NCI-H69 (cell line): ENCODE measurements at regions not wholly inside any gene's neighbourhood (a gene's known extent, or its start where the extent isn't known, plus 50 kb on each side); places are given as distances from the start of the nearest gene placed in this dataset.
"Not testable (repeated sequence)": the region's sequence is repeated elsewhere in the genome, so short reads cannot be mapped to it uniquely, and the experiment has no call there.

ENCODE experiments used
- DNase-seq: peaks from one replicate; lab custom pipeline; 2025; lab: John Stamatoyannopoulos, UW

- no peak for DNase-seq
Measured at GRCh38 chr6:74953708-74954107, 252.1 kb downstream of the COL12A1 start.

- DNase-seq, result no peak
Measured at GRCh38 chr6:74946961-74947360, 258.9 kb downstream of the COL12A1 start.

GRCh38 chr6:74942130-74942529 lies 263.7 kb downstream of the COL12A1 start:
- DNase-seq, result no peak

GRCh38 chr6:74941424-74941823 lies 264.4 kb downstream of the COL12A1 start:
- no peak for DNase-seq

GRCh38 chr6:74939721-74940620 lies 265.9 kb downstream of the COL12A1 start:
- no peak for DNase-seq

GRCh38 chr6:74939151-74939708 lies 266.6 kb downstream of the COL12A1 start:
- peak; percentile 6 for DNase-seq

GRCh38 chr6:74937936-74938335 lies 267.9 kb downstream of the COL12A1 start:
- no peak for DNase-seq

GRCh38 chr6:74936886-74937285 lies 269.0 kb downstream of the COL12A1 start:
- DNase-seq, result no peak

- DNase-seq, result no peak
Measured at GRCh38 chr6:74932232-74932888, 273.5 kb downstream of the COL12A1 start.

GRCh38 chr6:74931558-74931957 lies 274.3 kb downstream of the COL12A1 start:
- no peak for DNase-seq

- DNase-seq, result no peak
Measured at GRCh38 chr6:74928203-74928602, 277.6 kb downstream of the COL12A1 start.

- no peak for DNase-seq
Measured at GRCh38 chr6:74927299-74927698, 278.6 kb downstream of the COL12A1 start.

- no peak for DNase-seq
Measured at GRCh38 chr6:74925683-74926082, 280.2 kb downstream of the COL12A1 start.

GRCh38 chr6:74914888-74915287 lies 291.0 kb downstream of the COL12A1 start:
- DNase-seq, result no peak

- DNase-seq, result no peak
Measured at GRCh38 chr6:74912234-74912633, 293.6 kb downstream of the COL12A1 start.

- DNase-seq, result no peak
Measured at GRCh38 chr6:74902846-74903245, 303.0 kb downstream of the COL12A1 start.

- no peak for DNase-seq
Measured at GRCh38 chr6:74902089-74902488, 303.8 kb downstream of the COL12A1 start.

- no peak for DNase-seq
Measured at GRCh38 chr6:74901576-74901975, 304.3 kb downstream of the COL12A1 start.

- peak; percentile 2 for DNase-seq
Measured at GRCh38 chr6:74899416-74899815, 306.4 kb downstream of the COL12A1 start.

GRCh38 chr6:74892091-74892490 lies 313.8 kb downstream of the COL12A1 start:
- no peak for DNase-seq

GRCh38 chr6:74891349-74891831 lies 314.5 kb downstream of the COL12A1 start:
- DNase-seq, result no peak

- DNase-seq, result no peak
Measured at GRCh38 chr6:74889635-74890034, 316.2 kb downstream of the COL12A1 start.

- DNase-seq, result not testable (repeated sequence)
Measured at GRCh38 chr6:74888741-74889140, 317.1 kb downstream of the COL12A1 start.
